GM21825 (cell line): ENCODE measurements at regions not wholly inside any gene's neighbourhood (a gene's known extent, or its start where the extent isn't known, plus 50 kb on each side); places are given as distances from the start of the nearest gene placed in this dataset.

Experiments
- ATAC-seq: cut with Tn5 transposase; IDR thresholded peaks from one replicate; pipeline ENCODE4 v1.9.1; 2021; ENCODE audit warnings: mild to moderate bottlenecking, moderate library complexity; ENCODE audit not compliant: unreplicated experiment

GRCh38 chr5:143506836-143507552, 103.5 kb upstream of the NR3C1 start:
- ATAC-seq, result no peak

GRCh38 chr5:143505934-143506333, 102.4 kb upstream of the NR3C1 start:
- ATAC-seq, result no peak

- ATAC-seq, result no peak
These were observed 101.9 kb upstream of the NR3C1 start for GRCh38 chr5:143505354-143505753.

- ATAC-seq, result no peak
These were observed 98.0 kb upstream of the NR3C1 start for GRCh38 chr5:143501310-143502044.

GRCh38 chr5:143499480-143500114, 96.1 kb upstream of the NR3C1 start:
- ATAC-seq, result no peak

GRCh38 chr5:143498821-143499220, 95.3 kb upstream of the NR3C1 start:
- no peak for ATAC-seq

- ATAC-seq, result no peak
These were observed 94.3 kb upstream of the NR3C1 start for GRCh38 chr5:143497749-143498148.

GRCh38 chr5:143496943-143497342, 93.5 kb upstream of the NR3C1 start:
- ATAC-seq, result no peak

- ATAC-seq, result no peak
These were observed 92.4 kb upstream of the NR3C1 start for GRCh38 chr5:143495821-143496275.

- ATAC-seq, result no peak
These were observed 91.6 kb upstream of the NR3C1 start for GRCh38 chr5:143495110-143495509.

- ATAC-seq, result no peak
These were observed 91.1 kb upstream of the NR3C1 start for GRCh38 chr5:143494595-143494994.

- ATAC-seq, result no peak
These were observed 90.7 kb upstream of the NR3C1 start for GRCh38 chr5:143494162-143494561.

- ATAC-seq, result no peak
These were observed 89.3 kb upstream of the NR3C1 start for GRCh38 chr5:143492783-143493182.

GRCh38 chr5:143491646-143492045, 88.2 kb upstream of the NR3C1 start:
- no peak for ATAC-seq

- ATAC-seq, result no peak
These were observed 84.9 kb upstream of the NR3C1 start for GRCh38 chr5:143488381-143488780.

GRCh38 chr5:143484601-143485000, 81.1 kb upstream of the NR3C1 start:
- no peak for ATAC-seq

GRCh38 chr5:143481697-143482531, 78.4 kb upstream of the NR3C1 start:
- ATAC-seq, result no peak

GRCh38 chr5:143480001-143480400, 76.5 kb upstream of the NR3C1 start:
- ATAC-seq, result no peak

GRCh38 chr5:143479394-143479793, 75.9 kb upstream of the NR3C1 start:
- ATAC-seq, result no peak

- no peak for ATAC-seq
These were observed 73.2 kb upstream of the NR3C1 start for GRCh38 chr5:143476601-143477211.

GRCh38 chr5:143474616-143475015, 71.1 kb upstream of the NR3C1 start:
- ATAC-seq, result no peak
